ENCODE measurements at regions not wholly inside any gene's neighbourhood (a gene's known extent, or its start where the extent isn't known, plus 50 kb on each side); places are given as distances from the start of the nearest gene placed in this dataset.

- no peak for DNase-seq
- H3K36me3 ChIP-seq (ENCODE audit: control insufficient read depth, insufficient read depth, low read length) = no peaks in the 10 kb centered on the region
- no peak overlapping the region for H3K4me3 Mint-ChIP-seq (ENCODE audit: unreplicated experiment)
- H3K9me3 Mint-ChIP-seq (ENCODE audit: unreplicated experiment) = no peaks in the 10 kb centered on the region
- CTCF ChIA-PET = no interaction called here
- H3K27me3 Mint-ChIP-seq (ENCODE audit: insufficient read depth, unreplicated experiment) = peaks cover 10% of the 10 kb centered on the region
- BruUV-seq (replicated peaks) = no TSS peak
- H3K4me1 Mint-ChIP-seq (ENCODE audit: low read depth, unreplicated experiment) = no peaks in the 10 kb centered on the region
- H3K9me3 ChIP-seq = no peaks in the 10 kb centered on the region
- H3K4me3 ChIP-seq (ENCODE audit: low read depth, low read length) = no peak overlapping the region
- intact Hi-C loops (cut with micrococcal nuclease; ENCODE audit: unreplicated experiment) = no loop called here
- no peak overlapping the region for H3K27ac Mint-ChIP-seq (ENCODE audit: unreplicated experiment)
- no peaks in the 10 kb centered on the region for H3K27me3 ChIP-seq (replicated peaks; ENCODE audit: control insufficient read depth, insufficient read depth, low read length)
- no peaks in the 10 kb centered on the region for H3K4me1 ChIP-seq
- POLR2A ChIA-PET = no interaction called here
- no peaks in the 10 kb centered on the region for H3K36me3 Mint-ChIP-seq (ENCODE audit: insufficient read depth, unreplicated experiment)
- TF ChIP-seq CTCF (IDR thresholded peaks at IDR 0.05; ENCODE audit: insufficient read depth in 1 of 2, low read depth in 1 of 2, low read length in 1 of 2, severe bottlenecking in 1 of 2, unreplicated experiment in 1 of 2) = no peak
These were observed 793.9 kb downstream of the SEMA5A start for GRCh38 chr5:8751971-8752370.

- Histone ChIP-seq H3K27me3 (replicated peaks; ENCODE audit: control insufficient read depth, insufficient read depth, low read length) (no peaks in the 10 kb centered on the region), H3K4me3 (ENCODE audit: low read depth, low read length) (no peak overlapping the region), H3K36me3 (ENCODE audit: control insufficient read depth, insufficient read depth, low read length) (no peaks in the 10 kb centered on the region), H3K9me3 (no peaks in the 10 kb centered on the region), H3K4me1 (no peaks in the 10 kb centered on the region)
- BruUV-seq (replicated peaks) = no TSS peak
- Mint-ChIP-seq H3K27ac (ENCODE audit: unreplicated experiment) (no peak overlapping the region), H3K36me3 (ENCODE audit: insufficient read depth, unreplicated experiment) (no peaks in the 10 kb centered on the region), H3K9me3 (ENCODE audit: unreplicated experiment) (peaks cover 1% of the 10 kb centered on the region), H3K4me1 (ENCODE audit: low read depth, unreplicated experiment) (no peaks in the 10 kb centered on the region), H3K4me3 (ENCODE audit: unreplicated experiment) (no peak overlapping the region), H3K27me3 (ENCODE audit: insufficient read depth, unreplicated experiment) (peaks cover 10% of the 10 kb centered on the region)
- POLR2A ChIA-PET = no interaction called here
- intact Hi-C loops (cut with micrococcal nuclease; ENCODE audit: unreplicated experiment) = no loop called here
- no peak for TF ChIP-seq CTCF (IDR thresholded peaks at IDR 0.05; ENCODE audit: insufficient read depth in 1 of 2, low read depth in 1 of 2, low read length in 1 of 2, severe bottlenecking in 1 of 2, unreplicated experiment in 1 of 2)
- CTCF ChIA-PET = no interaction called here
- DNase-seq = no peak
These were observed 793.3 kb downstream of the SEMA5A start for GRCh38 chr5:8752595-8752994.

GRCh38 chr5:8756498-8757084 lies 789.3 kb downstream of the SEMA5A start:
- DNase-seq = peak in 1 of 2 experiments; percentile 33
- no TSS peak for BruUV-seq (replicated peaks)

More at GRCh38 chr5:8756498-8757084, 789.3 kb downstream of the SEMA5A start:
- Histone ChIP-seq H3K27me3 (replicated peaks; ENCODE audit: control insufficient read depth, insufficient read depth, low read length) (no peaks in the 10 kb centered on the region), H3K4me3 (ENCODE audit: low read depth, low read length) (no peak overlapping the region), H3K36me3 (ENCODE audit: control insufficient read depth, insufficient read depth, low read length) (no peaks in the 10 kb centered on the region), H3K4me1 (no peaks in the 10 kb centered on the region), H3K9me3 (peaks cover 3% of the 10 kb centered on the region; the same call in 1 of the 2 replicates)
- ChIA-PET POLR2A (no interaction called here), CTCF (no interaction called here)
- Mint-ChIP-seq H3K27ac (ENCODE audit: unreplicated experiment) (no peak overlapping the region), H3K27me3 (ENCODE audit: insufficient read depth, unreplicated experiment) (peaks cover 10% of the 10 kb centered on the region), H3K4me3 (ENCODE audit: unreplicated experiment) (no peak overlapping the region), H3K36me3 (ENCODE audit: insufficient read depth, unreplicated experiment) (no peaks in the 10 kb centered on the region), H3K9me3 (ENCODE audit: unreplicated experiment) (peaks cover 39% of the 10 kb centered on the region), H3K4me1 (ENCODE audit: low read depth, unreplicated experiment) (no peaks in the 10 kb centered on the region)
- intact Hi-C loops (cut with micrococcal nuclease; ENCODE audit: unreplicated experiment) = loop anchor here (1.0 to 5.0 kb wide), 3 partner anchors 87 to 452 kb away; no protein-coding TSS in a partner anchor
- peak in 1 of 2 experiments; percentile 45 for TF ChIP-seq CTCF (IDR thresholded peaks at IDR 0.05; ENCODE audit: insufficient read depth in 1 of 2, low read depth in 1 of 2, low read length in 1 of 2, severe bottlenecking in 1 of 2, unreplicated experiment in 1 of 2)

Measured in Caco-2 (cell line).